C4-2B (cell line): ENCODE measurements at regions not wholly inside any gene's neighbourhood (a gene's known extent, or its start where the extent isn't known, plus 50 kb on each side); places are given as distances from the start of the nearest gene placed in this dataset.

Source experiments
- H3K27ac ChIP-seq: fragments of 450-650 bp; 2 replicates; pipeline ENCODE4 v1.5.1; 2017
- ZFX ChIP-seq: fragments of 450-650 bp; IDR thresholded peaks from 2 replicates; pipeline ENCODE4 v1.6.1; 2017
- TF ChIP-seq, protein P1 (sequence below): fragments of 450-650 bp; conservative IDR thresholded peaks from 2 replicates; pipeline ENCODE4 v1.5.1; 2017; ENCODE audit warnings: mild to moderate bottlenecking

DNA sequence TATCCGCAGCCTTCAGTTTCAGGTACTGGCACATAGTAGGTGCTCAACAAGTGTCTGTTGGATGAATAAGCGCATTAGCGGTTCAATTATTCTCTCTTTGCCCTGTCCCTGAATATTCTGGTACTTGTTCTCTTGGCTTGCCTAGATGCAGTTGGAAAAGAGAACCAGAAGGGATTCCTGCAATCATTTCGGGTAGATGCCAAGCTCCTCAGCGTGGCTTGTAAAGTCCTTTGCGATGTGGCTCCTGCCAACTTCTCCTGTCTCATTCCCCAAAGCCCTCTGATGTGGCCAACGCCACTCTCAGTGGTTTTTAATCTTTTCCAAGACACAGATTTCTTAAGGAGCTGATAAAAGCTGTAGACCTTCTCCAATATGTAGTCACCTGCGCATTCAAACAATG lies 230.3 kb downstream of the SUDS3 start:
- TF ChIP-seq ZFX, result no peak
- TF ChIP-seq, protein P1, sequence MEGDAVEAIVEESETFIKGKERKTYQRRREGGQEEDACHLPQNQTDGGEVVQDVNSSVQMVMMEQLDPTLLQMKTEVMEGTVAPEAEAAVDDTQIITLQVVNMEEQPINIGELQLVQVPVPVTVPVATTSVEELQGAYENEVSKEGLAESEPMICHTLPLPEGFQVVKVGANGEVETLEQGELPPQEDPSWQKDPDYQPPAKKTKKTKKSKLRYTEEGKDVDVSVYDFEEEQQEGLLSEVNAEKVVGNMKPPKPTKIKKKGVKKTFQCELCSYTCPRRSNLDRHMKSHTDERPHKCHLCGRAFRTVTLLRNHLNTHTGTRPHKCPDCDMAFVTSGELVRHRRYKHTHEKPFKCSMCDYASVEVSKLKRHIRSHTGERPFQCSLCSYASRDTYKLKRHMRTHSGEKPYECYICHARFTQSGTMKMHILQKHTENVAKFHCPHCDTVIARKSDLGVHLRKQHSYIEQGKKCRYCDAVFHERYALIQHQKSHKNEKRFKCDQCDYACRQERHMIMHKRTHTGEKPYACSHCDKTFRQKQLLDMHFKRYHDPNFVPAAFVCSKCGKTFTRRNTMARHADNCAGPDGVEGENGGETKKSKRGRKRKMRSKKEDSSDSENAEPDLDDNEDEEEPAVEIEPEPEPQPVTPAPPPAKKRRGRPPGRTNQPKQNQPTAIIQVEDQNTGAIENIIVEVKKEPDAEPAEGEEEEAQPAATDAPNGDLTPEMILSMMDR, result no peak
- H3K27ac ChIP-seq, result no peak overlapping the region

DNA sequence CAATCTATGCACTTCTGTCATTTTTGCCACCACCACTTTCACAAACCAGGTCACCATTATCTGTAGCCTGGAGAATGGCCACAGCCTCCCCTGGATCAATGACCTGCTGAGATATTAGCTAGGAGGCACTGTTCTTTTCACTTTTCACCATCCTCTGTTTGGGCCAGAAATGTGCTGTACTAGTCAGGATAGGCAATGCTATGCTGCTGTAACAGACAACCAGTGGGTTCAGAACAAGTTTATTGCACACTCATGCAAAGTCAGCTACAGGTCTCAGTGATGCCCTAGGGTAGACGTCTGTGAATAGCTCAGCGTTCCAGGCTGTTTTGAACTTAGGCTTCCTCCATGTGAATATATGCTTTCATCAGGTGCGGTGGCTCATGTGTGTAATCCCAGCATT lies 231.5 kb downstream of the SUDS3 start:
- H3K27ac ChIP-seq, result no peak overlapping the region
- TF ChIP-seq ZFX, result no peak

DNA sequence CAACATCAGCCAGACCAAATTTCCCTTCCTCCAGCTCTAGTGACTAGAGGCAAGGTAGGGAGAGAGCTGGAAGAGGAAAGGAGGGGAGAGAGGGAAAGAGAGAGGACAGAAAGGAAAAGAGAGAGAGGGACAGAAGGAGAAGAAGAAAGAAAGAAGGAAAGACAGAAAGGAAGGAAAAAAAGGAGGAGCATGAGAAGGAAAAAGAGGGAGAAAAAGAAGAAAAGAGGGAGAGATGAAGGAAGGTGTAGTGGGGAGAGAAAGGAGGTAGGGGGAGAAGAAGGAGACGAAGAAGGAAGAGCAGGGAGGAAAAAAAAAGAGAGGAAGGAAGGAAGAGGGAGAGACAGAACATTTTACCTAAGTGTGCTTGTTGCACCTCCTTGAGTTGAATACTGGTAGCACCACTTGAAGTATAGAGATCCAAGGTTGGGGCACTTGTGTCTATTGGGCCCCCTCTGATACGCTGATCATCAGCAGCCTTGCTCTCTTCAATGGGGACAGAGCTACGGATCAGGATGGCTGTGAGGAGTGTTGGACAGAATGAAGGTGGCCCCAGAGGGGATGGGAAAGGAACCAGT lies 232.5 kb downstream of the SUDS3 start:
- TF ChIP-seq, protein P1, result no peak; the same call in 1 of the 2 replicates
- TF ChIP-seq ZFX, result no peak
- H3K27ac ChIP-seq, result no peak overlapping the region

DNA sequence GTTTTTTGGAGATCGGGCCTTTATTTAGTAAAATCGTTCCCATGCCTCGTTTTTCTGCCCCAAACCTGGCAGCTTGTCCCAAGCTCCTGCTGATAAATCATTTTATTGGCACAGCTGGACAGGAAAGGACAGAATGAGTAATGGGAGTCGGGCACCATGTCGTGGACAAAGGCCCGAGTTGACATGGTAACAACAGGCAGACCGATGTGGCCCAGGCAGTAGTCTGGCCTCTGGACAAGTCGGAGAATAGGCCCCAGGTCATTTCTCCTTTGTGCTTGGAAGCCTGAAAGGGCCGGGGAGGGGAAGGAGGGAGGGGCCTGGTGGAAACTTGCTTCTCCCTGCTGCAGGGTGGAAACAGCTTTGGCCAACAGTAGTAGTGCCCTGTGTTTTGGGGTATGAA lies 234.9 kb downstream of the SUDS3 start:
- H3K27ac ChIP-seq, result no peak overlapping the region
- TF ChIP-seq, protein P1, result no peak
- TF ChIP-seq ZFX, result no peak

DNA sequence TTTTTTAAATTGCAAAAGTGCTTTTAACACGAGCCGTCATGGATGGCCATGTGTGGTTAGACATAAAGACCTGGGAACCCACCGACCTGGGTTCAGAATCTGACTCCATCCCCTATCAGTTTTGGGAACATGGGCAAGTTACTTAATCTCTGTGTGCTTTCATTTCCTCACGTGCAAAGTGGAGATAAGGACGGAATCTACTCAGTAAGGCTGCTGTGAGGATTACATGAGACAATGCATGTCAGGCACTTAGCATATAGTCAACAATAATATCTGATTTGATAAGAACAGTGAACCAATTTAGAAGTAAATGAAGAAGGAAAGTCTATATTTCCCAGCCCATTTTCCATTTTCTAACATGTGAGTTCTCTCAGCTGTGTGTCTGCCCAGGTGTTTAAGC lies 235.4 kb downstream of the SUDS3 start:
- H3K27ac ChIP-seq, result no peak overlapping the region
- TF ChIP-seq ZFX, result no peak
- TF ChIP-seq, protein P1, result no peak

DNA sequence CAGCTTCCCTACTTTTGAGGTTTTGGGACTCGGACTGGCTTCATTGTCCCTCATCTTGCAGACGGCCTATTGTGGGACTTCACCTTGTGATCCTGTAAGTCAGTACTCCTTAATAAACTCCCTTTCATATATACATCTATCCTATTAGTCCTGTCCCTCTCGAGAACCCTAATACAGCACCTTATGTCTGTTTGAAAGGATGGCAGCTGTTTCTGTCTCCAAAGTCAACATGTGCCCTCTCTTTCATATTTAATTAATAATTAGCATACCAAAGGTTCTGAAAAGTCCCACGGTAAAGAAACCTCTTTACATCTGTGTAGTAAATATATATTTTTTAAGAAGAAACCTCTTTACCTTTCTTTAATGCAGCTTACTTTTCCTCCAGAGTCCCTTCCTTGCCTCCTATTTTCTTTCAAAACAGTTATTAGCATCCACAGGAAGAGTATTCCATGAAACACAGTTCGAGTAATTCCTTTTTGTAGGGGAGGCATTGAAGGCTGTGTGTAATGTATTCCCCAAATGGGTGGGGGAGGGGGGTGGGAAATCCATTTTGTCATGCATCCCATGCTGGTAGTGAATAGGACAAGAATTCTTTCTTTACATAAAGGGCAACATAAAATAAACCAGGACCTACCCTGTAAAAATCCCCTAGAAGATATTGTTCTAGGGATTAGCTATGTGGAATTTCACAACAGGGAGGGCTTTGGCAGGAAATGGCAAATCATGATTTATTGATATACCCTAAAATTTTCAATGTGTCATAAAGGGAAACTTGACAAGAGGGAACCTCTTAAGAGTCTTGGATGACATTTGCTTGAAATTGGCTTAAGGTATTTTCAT lies 241.5 kb downstream of the SUDS3 start:
- no peak overlapping the region for H3K27ac ChIP-seq
- TF ChIP-seq, protein P1, result no peak
- no peak for TF ChIP-seq ZFX

DNA sequence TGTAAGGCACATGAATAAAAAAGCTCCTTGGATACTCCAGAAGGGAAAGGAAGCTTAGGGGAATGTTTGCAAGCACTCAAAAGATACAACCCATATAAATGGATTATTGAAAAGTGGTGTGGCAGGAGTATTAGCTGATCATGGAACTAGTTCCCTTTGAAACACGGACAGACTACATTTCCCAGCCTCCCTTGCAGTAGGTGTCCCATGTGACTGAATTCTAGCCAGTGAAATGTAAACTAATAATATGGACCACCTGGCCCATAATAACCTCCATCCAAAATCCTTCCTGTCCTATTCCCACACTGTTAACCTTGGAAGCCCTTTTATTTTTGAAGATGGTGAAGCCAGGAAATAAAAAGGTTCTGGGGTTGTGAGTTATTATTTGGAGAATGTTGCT lies 242.3 kb downstream of the SUDS3 start:
- TF ChIP-seq, protein P1, result no peak
- TF ChIP-seq ZFX, result no peak
- H3K27ac ChIP-seq, result no peak overlapping the region
